PC-3 (cell line): ENCODE measurements at regions not wholly inside any gene's neighbourhood (a gene's known extent, or its start where the extent isn't known, plus 50 kb on each side); places are given as distances from the start of the nearest gene placed in this dataset.
"Not testable (repeated sequence)": the region's sequence is repeated elsewhere in the genome, so short reads cannot be mapped to it uniquely, and the experiment has no call there.

ENCODE experiments used
- CTCF ChIP-seq: fragments of 300-600 bp; sonication (generic); conservative IDR thresholded peaks from 2 replicates; pipeline ENCODE4 v1.5.1; 2017; ENCODE audit warnings: antibody characterized with exemption, low read depth, mild to moderate bottlenecking, low read length
- EZH2 ChIP-seq: fragments of 300-600 bp; sonication (generic); IDR thresholded peaks from one replicate; pipeline ENCODE4 v1.6.1; 2017; ENCODE audit warnings: antibody characterized with exemption, mild to moderate bottlenecking, low read length; ENCODE audit not compliant: unreplicated experiment

GRCh38 chr3:193037828-193038227 lies 120.2 kb upstream of the MB21D2 start:
- TF ChIP-seq CTCF, EZH2: not testable (repeated sequence)
